Fibroblast of lung (primary cell): ENCODE measurements at regions not wholly inside any gene's neighbourhood (a gene's known extent, or its start where the extent isn't known, plus 50 kb on each side); places are given as distances from the start of the nearest gene placed in this dataset.

Source experiments
- EZH2 ChIP-seq: IDR thresholded peaks from 2 replicates; pipeline ENCODE4 v1.5.1; 2012; ENCODE audit warnings: low read length, control low read depth, mild to moderate bottlenecking; ENCODE audit errors: missing control alignments
- TF ChIP-seq, protein P1 (sequence below), 2 donors: IDR thresholded peaks in 1 of 2; conservative IDR thresholded peaks in 1 of 2; 1 replicate in 1 of 2; 2 replicates in 1 of 2; pipeline ENCODE4 v1.5.1; 2011 to 2012; ENCODE audit warnings: low read length in 2 of 2, control low read depth in 1 of 2, inconsistent platforms in 1 of 2, low read depth in 1 of 2, mild to moderate bottlenecking in 1 of 2

GRCh38 chr16:52633230-52633629 is 86.3 kb upstream of the TOX3 start:
- TF ChIP-seq, protein P1, sequence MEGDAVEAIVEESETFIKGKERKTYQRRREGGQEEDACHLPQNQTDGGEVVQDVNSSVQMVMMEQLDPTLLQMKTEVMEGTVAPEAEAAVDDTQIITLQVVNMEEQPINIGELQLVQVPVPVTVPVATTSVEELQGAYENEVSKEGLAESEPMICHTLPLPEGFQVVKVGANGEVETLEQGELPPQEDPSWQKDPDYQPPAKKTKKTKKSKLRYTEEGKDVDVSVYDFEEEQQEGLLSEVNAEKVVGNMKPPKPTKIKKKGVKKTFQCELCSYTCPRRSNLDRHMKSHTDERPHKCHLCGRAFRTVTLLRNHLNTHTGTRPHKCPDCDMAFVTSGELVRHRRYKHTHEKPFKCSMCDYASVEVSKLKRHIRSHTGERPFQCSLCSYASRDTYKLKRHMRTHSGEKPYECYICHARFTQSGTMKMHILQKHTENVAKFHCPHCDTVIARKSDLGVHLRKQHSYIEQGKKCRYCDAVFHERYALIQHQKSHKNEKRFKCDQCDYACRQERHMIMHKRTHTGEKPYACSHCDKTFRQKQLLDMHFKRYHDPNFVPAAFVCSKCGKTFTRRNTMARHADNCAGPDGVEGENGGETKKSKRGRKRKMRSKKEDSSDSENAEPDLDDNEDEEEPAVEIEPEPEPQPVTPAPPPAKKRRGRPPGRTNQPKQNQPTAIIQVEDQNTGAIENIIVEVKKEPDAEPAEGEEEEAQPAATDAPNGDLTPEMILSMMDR (conservative IDR thresholded peaks at IDR 0.05 in 1 of 2, IDR thresholded peaks at IDR 0.05 in 1 of 2; ENCODE audit: low read depth in 1 of 2, low read length in 2 of 2) = no peak
- TF ChIP-seq EZH2 = no peak
